DMS 273 (cell line): ENCODE measurements at regions not wholly inside any gene's neighbourhood (a gene's known extent, or its start where the extent isn't known, plus 50 kb on each side); places are given as distances from the start of the nearest gene placed in this dataset.
"Not testable (repeated sequence)": the region's sequence is repeated elsewhere in the genome, so short reads cannot be mapped to it uniquely, and the experiment has no call there.

Experiments used
- DNase-seq: peaks from one replicate; lab custom pipeline; 2025; ENCODE audit not compliant: unreplicated experiment; lab: John Stamatoyannopoulos, UW

DNA sequence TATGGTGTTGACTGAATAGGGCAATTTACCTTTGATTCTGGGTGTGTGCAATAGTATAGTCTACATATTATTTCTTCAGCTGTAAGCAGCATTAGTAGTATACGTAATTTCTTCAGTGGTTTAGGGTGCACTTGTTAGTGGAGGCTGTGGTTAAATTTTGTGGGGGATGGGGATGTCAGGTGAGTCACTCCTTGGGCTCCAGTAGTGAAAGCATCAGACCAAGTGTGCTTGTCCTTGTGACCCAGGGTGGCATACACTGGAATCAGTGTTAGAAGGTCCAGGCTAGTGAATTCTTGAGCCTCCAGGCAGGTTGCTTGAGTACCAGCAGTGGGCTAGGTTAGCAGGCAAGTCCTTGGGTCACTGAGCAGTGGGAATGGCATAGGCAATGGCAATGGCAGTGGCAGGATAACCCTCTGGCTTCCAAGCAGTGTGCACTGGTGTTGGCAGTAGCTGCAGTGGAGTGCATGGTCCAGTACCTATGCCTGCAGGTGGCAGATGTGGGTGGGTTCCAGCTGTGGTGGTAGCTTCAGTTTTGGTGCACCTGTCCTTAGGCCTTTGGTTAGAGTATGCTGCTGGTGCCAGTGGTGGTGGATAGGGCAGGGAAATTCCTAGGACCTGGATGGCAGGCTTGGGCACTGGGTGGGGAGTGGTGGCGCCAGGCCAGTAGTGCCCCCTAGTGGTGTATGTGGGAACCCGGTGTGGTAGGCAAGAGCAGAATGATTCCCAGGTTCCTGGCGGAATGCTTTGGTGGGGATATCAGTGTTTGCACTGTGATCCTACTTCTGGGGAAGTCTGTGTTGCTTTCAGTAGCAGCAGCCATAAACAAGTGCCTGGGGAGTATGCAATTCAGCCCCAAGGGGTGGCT lies 531.0 kb downstream of the SMARCA1 start:
- no peak for DNase-seq

DNA sequence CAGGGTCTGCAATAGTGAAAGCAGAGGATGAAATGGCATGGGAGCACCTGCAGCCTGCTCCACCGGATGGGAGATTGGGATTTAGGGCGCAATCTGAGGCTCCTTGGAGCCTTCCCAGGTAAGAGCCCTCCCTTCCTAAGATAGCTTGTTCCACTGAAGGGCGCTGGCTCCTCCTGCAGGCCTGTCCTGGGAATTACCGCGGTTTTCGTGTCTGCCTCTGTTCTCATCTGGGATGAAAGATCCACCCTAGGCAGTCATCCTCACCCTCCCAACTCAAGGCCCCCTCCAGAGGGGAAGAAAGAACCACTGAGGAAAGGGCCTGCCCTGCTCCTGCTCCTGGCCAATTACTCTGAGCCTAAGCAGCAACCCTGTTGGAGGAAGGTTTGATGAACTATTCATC lies 547.5 kb downstream of the SMARCA1 start:
- peak; percentile 76 for DNase-seq

DNA sequence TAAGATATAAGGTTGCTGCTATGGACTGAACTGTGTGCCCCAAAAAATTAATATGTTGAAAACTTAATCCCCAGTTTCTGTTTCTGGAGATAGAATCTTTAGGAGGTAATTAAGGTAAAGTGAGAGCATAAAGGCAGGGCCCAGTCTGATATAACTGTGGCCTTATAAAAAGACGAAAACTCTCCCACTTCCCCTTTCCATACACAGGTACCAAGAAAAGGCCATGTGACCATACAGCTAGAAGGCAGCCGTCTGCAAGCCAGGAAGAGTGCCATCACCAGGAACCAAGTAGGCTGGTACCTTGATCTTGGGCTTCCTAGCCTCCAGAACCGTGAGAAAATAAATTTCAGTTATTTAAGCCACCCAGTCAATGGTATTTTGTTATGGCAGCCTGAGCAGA lies 550.3 kb downstream of the SMARCA1 start:
- no peak for DNase-seq

- no peak for DNase-seq
Measured at GRCh38 chrX:128961290-128961689, 562.0 kb downstream of the SMARCA1 start.

- DNase-seq = not testable (repeated sequence)
Measured at GRCh38 chrX:128954697-128955096, 568.6 kb downstream of the SMARCA1 start.

- DNase-seq = no peak
Measured at GRCh38 chrX:128931071-128931470, 592.2 kb downstream of the SMARCA1 start.

DNA sequence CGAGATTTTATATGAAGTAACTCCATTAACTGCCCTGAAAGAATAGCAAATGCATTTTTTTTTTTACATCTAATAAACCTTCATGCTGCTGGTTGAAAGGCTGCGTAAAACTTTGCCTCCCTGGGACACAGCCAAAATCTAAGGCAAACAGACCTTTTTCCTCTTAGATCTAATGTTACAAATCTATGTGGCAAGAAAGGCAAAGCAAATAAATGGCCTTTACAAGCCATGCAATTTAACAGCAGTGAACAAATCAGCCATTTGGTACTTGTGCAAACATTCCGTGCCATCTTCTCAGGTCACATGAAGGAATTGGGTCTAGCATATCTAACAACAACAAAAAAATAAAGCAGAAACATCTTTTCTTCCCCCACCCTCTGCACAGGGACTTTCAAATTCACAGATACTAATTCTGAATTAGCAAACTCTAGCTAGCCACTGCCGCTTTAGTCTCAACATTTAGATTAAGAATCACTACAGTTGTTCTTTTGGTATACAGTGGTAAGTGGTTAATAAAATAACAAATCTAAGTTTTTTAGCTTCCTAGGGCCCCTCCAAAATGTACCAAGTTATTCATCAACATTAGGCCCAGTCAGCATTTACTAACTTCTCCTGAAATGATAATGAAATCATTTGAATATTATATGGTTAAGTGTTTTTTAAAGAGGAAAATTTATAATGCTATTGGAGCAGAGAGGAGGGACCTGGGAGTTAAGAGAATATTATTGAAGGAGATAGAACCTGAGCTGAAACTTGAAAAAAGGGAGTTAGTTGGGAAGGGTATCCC lies 593.8 kb downstream of the SMARCA1 start:
- no peak for DNase-seq

DNA sequence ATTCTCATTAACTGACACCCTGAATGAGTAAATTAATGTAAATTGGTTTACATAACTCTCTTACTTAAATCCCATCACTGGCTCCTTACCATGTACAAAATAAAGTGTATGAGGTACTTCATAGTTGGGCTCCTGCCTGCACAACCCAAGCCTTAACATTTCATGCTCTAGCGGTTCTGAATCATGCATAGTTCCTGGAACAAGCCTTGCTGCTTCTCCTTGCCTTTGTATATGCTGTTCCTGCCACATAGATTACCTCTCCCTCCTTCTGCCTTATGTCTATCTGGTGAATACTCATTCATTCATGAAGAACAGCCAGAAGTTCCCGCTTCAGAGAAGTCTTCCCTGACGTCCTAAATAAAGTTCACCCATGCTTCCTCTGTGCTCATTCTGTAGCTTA lies 594.7 kb downstream of the SMARCA1 start:
- DNase-seq = peak; percentile 5

GRCh38 chrX:128927363-128927762 lies 595.9 kb downstream of the SMARCA1 start:
- no peak for DNase-seq

DNA sequence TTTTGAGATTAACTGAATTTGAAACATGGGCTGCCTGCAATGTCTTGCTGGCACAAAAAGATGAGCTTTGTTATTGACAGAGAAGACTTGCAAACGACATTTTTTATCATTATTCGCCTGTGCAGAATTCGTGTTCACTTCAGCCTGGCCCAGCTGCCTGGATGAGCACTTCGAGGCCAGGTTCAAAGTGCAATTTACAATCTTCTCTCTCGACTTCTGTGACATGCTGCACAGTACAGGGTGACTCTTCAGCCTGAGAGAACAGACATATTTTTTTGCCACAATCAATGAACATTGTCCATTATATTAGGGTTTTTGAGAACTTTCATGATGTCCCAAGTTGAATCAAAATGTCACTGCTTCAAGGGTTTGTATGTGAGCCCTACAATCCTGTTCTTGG lies 616.5 kb downstream of the SMARCA1 start:
- no peak for DNase-seq

DNA sequence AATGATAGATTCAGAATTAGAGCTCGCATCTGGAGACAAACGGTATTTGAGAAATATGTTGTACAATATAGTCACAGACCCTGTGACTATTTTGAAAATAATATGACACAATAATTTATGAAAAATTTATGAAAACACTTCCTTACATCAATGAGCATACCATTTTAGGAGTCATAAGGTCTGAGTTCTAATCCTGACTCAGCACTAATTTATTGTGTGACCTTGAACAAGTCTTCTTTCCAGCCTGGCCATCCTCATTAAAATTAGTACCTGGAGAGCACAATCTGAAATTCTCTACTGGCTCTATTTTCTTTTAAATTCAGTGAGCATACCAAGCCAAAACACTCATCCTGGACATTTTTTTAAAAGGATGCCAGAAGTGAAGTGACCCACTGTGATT lies 622.3 kb downstream of the SMARCA1 start:
- no peak for DNase-seq

DNA sequence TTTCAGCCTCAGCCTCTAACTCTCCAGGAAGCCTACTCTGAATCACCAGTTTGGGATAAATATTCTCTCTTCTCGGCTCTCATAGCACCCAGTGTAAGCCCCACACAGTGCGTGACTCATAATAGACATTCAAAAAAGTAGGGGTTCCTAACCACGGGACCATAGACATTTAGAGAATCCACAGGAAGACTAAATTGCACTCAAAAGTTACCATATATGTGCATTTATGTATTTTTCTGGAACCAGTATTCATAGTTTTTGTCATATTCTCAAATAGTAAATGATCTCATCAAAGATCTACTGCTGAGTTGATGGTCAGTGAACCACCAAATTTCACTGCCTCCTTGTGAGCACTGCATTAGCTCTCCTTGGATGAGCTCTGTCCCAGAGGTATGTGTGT lies 625.7 kb downstream of the SMARCA1 start:
- no peak for DNase-seq

DNA sequence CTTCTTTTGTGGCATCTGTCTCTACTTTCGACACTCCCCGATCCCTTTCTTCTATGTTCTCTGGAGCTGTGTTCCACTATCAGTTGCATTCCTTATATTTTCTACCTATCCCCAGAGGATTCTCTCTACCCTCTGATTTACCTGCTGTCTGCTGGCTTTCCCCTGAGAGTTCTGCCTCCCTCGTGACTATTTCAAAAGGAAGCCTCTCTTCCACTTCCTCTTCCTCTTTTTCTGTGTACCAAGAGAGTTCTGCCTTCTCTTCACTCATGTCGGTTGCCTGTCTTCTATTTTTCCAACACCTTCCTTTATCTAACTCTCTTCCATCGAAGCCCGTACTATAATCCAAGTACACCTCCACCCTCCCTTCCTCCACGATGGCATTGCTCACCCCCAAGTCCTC lies 631.7 kb downstream of the SMARCA1 start:
- no peak for DNase-seq

- DNase-seq = no peak
Measured at GRCh38 chrX:128884430-128884829, 638.9 kb downstream of the SMARCA1 start.

GRCh38 chrX:128883650-128884049 lies 639.6 kb downstream of the SMARCA1 start:
- no peak for DNase-seq

GRCh38 chrX:128870361-128870760 lies 652.9 kb downstream of the SMARCA1 start:
- no peak for DNase-seq

DNA sequence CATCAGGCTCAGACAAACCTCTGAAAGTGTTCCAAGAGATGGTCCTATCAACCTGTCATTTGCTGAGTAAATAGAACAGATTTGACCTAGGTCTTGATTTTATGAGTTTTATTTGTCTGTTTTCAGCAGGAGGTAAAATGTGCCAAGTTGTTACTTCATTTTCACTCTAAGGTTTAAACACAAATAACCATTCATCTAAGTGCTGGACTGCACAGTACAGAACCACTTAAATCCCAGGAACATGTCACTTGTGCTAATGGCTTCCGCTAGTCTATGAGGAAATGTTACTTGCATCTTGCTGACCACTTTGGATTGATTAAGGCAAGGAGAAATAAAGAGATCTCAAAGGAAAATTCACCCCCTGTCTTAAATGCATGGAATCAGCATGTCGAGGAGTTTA lies 660.7 kb downstream of the SMARCA1 start:
- DNase-seq = no peak

GRCh38 chrX:128848374-128848773 lies 674.9 kb downstream of the SMARCA1 start:
- no peak for DNase-seq

DNA sequence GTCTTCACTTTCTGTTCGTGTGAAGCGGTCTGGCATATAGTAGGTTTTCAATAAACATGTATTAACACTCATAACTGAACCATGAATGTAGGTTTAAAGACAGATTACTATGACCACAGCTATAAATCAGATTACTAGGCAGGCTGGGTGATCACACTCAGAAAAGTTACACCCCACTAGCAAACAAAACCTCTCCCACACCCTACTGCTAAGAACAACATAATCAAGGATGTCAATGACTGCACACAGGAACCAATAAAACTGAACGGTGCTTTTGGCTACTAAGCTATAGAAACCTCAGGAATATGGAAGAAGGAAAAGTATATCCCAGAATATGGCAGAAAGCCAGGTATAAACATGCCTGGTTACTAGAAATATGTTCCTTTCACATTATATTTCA lies 676.9 kb downstream of the SMARCA1 start:
- no peak for DNase-seq

- no peak for DNase-seq
Measured at GRCh38 chrX:128818690-128819089, 704.6 kb downstream of the SMARCA1 start.

- peak; percentile 68 for DNase-seq
Measured at GRCh38 chrX:128816919-128817318, 706.4 kb downstream of the SMARCA1 start.

- DNase-seq = peak; percentile 21
Measured at GRCh38 chrX:128807367-128807766, 715.9 kb downstream of the SMARCA1 start.
